Keratinocyte (primary cell): ENCODE measurements at regions not wholly inside any gene's neighbourhood (a gene's known extent, or its start where the extent isn't known, plus 50 kb on each side); places are given as distances from the start of the nearest gene placed in this dataset.

Source experiments
- DNase-seq: peaks from one replicate; pipeline ENCODE4 v3.0.0-alpha.2; 2011; ENCODE audit warnings: low read depth, missing footprints, low spot score
- FAIRE-seq: peaks from 2 replicates; lab custom pipeline; 2011; peaks lifted over from hg19 to GRCh38; lab: Jason Lieb, UNC
- H2AFZ ChIP-seq: 2 replicates; pipeline ENCODE4 v1.6.0; 2012; ENCODE audit warnings: low read length, control low read depth, inconsistent platforms; ENCODE audit not compliant: control insufficient read depth
- H3K27ac ChIP-seq: 2 replicates; pipeline ENCODE4 v1.5.1; 2011; ENCODE audit warnings: low read length; ENCODE audit not compliant: control insufficient read depth, insufficient read depth
- H3K27me3 ChIP-seq: 3 replicates; pipeline ENCODE4 v1.6.0; 2011; ENCODE audit warnings: low read length; ENCODE audit not compliant: control insufficient read depth, insufficient read depth; ENCODE audit errors: extremely low read depth
- H3K36me3 ChIP-seq, 2 experiments: 2 replicates in 1 of 2; 3 replicates in 1 of 2; pipeline ENCODE4 v1.5.1; 2011; ENCODE audit warnings: low read length in 2 of 2, mild to moderate bottlenecking in 1 of 2; ENCODE audit not compliant: control insufficient read depth in 2 of 2, insufficient read depth in 2 of 2; ENCODE audit errors: extremely low read depth in 1 of 2
- H3K4me1 ChIP-seq: 3 replicates; pipeline ENCODE4 v1.5.1; 2011; ENCODE audit warnings: low read length; ENCODE audit not compliant: control insufficient read depth, insufficient read depth; ENCODE audit errors: extremely low read depth
- H3K4me2 ChIP-seq: 3 replicates; pipeline ENCODE4 v1.6.0; 2011; ENCODE audit warnings: low read depth, low read length; ENCODE audit not compliant: control insufficient read depth, insufficient read depth; ENCODE audit errors: extremely low read depth
- H3K4me3 ChIP-seq, 3 experiments: fragments of 200-600 bp in 1 of 3; sonication (generic) in 1 of 3; 2 replicates in 2 of 3; 3 replicates in 1 of 3; pipeline ENCODE4 v1.5.1; 2011 to 2016; ENCODE audit warnings: low read length in 3 of 3, mild to moderate bottlenecking in 3 of 3, control low read depth in 2 of 3, inconsistent platforms in 1 of 3, low read depth in 1 of 3, mixed read lengths in 1 of 3, mixed run types in 1 of 3, moderate library complexity in 1 of 3; ENCODE audit not compliant: control insufficient read depth in 2 of 3, insufficient read depth in 2 of 3; ENCODE audit errors: extremely low read depth in 1 of 3
- H3K79me2 ChIP-seq: 2 replicates; pipeline ENCODE4 v1.6.0; 2012; ENCODE audit warnings: low read length; ENCODE audit not compliant: control insufficient read depth, insufficient read depth
- H3K9ac ChIP-seq: 3 replicates; pipeline ENCODE4 v1.6.0; 2011; ENCODE audit warnings: low read length; ENCODE audit not compliant: control insufficient read depth, insufficient read depth; ENCODE audit errors: extremely low read depth
- H3K9me1 ChIP-seq: 3 replicates; pipeline ENCODE4 v1.6.0; 2011; ENCODE audit warnings: low read length; ENCODE audit not compliant: control insufficient read depth, insufficient read depth; ENCODE audit errors: extremely low read depth
- H3K9me3 ChIP-seq: 2 replicates; pipeline ENCODE4 v1.5.1; 2012; ENCODE audit warnings: low read depth, low read length; ENCODE audit not compliant: control insufficient read depth
- H4K20me1 ChIP-seq: 3 replicates; pipeline ENCODE4 v1.6.0; 2011; ENCODE audit warnings: low read length; ENCODE audit not compliant: control insufficient read depth, insufficient read depth; ENCODE audit errors: extremely low read depth
- CTCF ChIP-seq, 3 experiments: IDR thresholded peaks in 1 of 3; conservative IDR thresholded peaks in 1 of 3; optimal IDR thresholded peaks in 1 of 3; 2 replicates in 2 of 3; 3 replicates in 1 of 3; pipeline versions ENCODE3 to v1.5.1; 2011; ENCODE audit warnings: low read length in 3 of 3, mild to moderate bottlenecking in 3 of 3, moderate library complexity in 2 of 3, control low read depth in 1 of 3, inconsistent platforms in 1 of 3; ENCODE audit not compliant: insufficient read depth in 2 of 3; ENCODE audit errors: extremely low read depth in 1 of 3
- EZH2 ChIP-seq: IDR thresholded peaks from one replicate; pipeline ENCODE4 v1.6.1; 2012; ENCODE audit warnings: inconsistent platforms, mild to moderate bottlenecking, low read length, moderate library complexity
- dilution Hi-C: fragments of 300-500 bp; cut with MboI; formaldehyde crosslinking; loops from one replicate; pipeline ENCODE4 v1.7.0; 2020; ENCODE audit warnings: low sequenced_read_pairs; ENCODE audit not compliant: extremely low pct_ligation_motif_present

DNA sequence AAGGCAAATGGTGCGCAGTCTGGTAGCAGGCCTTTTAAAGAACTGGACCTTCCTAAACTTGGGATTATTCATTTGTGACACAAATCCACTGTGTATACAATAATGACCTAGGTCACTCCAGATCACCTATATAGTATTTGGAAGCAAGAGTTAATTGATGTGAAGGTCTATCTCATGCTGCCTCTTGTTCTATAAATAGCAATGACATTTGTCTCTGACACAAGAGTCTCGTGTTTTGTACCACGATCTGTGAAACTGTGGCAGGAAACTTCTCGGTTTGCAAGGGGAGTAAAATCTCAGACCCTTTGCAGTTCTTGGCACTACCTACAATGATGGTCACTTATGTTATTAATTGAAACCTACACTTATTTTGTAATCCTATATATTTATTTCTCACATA is 1408.4 kb downstream of the PCDH7 start:
- H3K4me3 ChIP-seq: no peak overlapping the region
- no peaks in the 10 kb centered on the region for H3K79me2 ChIP-seq
- H3K4me1 ChIP-seq: peaks cover 4% of the 10 kb centered on the region
- no peak for DNase-seq
- H2AFZ ChIP-seq: no peak overlapping the region
- dilution Hi-C loops: no loop called here
- H3K4me2 ChIP-seq: no peak overlapping the region
- TF ChIP-seq EZH2: no peak
- TF ChIP-seq CTCF (optimal IDR thresholded peaks at IDR 0.05 in 1 of 3, IDR thresholded peaks at IDR 0.05 in 1 of 3, conservative IDR thresholded peaks at IDR 0.05 in 1 of 3; ENCODE audit: extremely low read depth in 1 of 3, insufficient read depth in 2 of 3, low read length in 3 of 3): no peak
- no peak overlapping the region for H3K9ac ChIP-seq
- H3K27ac ChIP-seq: no peak overlapping the region
- FAIRE-seq: no peak
- H4K20me1 ChIP-seq: no peaks in the 10 kb centered on the region
- H3K9me3 ChIP-seq: no peaks in the 10 kb centered on the region
- H3K36me3 ChIP-seq: no peaks in the 10 kb centered on the region
- H3K27me3 ChIP-seq: no peaks in the 10 kb centered on the region
- no peaks in the 10 kb centered on the region for H3K9me1 ChIP-seq

DNA sequence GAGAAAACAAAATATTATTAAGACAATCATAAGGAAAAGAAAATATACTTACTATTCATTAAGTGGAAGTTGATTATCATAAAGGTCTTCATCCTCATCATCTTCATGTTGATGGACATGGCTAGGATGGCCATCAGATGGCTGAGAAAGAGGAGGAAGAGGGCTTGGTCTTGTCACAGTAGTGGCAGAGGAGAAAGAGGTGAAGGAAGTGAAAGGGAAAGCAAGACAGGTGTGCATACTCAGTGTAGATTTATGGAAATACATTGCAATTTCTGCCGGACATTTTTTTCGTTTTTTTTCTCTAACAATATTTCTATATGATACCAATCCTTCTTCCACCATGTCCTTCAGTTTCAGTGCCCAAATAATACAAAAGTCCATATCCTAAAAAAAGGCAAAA is 1409.8 kb downstream of the PCDH7 start:
- H3K9me1 ChIP-seq: no peaks in the 10 kb centered on the region
- no peak overlapping the region for H3K4me2 ChIP-seq
- peaks cover 8% of the 10 kb centered on the region for H3K4me1 ChIP-seq
- no peaks in the 10 kb centered on the region for H3K79me2 ChIP-seq
- no peaks in the 10 kb centered on the region for H3K9me3 ChIP-seq
- H3K9ac ChIP-seq: no peak overlapping the region
- no peak for DNase-seq
- no peaks in the 10 kb centered on the region for H4K20me1 ChIP-seq
- TF ChIP-seq EZH2: no peak
- no peak for TF ChIP-seq CTCF (optimal IDR thresholded peaks at IDR 0.05 in 1 of 3, IDR thresholded peaks at IDR 0.05 in 1 of 3, conservative IDR thresholded peaks at IDR 0.05 in 1 of 3; ENCODE audit: extremely low read depth in 1 of 3, insufficient read depth in 2 of 3, low read length in 3 of 3)
- dilution Hi-C loops: no loop called here
- no peaks in the 10 kb centered on the region for H3K36me3 ChIP-seq
- no peak overlapping the region for H3K27ac ChIP-seq
- FAIRE-seq: no peak
- H3K27me3 ChIP-seq: no peaks in the 10 kb centered on the region
- H3K4me3 ChIP-seq: no peak overlapping the region
- no peak overlapping the region for H2AFZ ChIP-seq
